ENCODE measurements at regions not wholly inside any gene's neighbourhood (a gene's known extent, or its start where the extent isn't known, plus 50 kb on each side); places are given as distances from the start of the nearest gene placed in this dataset.

GRCh38 chr6:156154896-156155295 is 622.3 kb upstream of the ARID1B start:
- WGBS, 2 experiments (ENCODE audit: extremely low coverage in 2 of 2, insufficient read length in 1 of 2), result no CpG with 5 or more reads among the region's 4 CpGs
- CTCF ChIA-PET, result no interaction called here
- no TSS peak for BruUV-seq (replicated peaks)

More at GRCh38 chr6:156154896-156155295, 622.3 kb upstream of the ARID1B start:
- dilution Hi-C loops (cut with HindIII; ENCODE audit: low sequenced_read_pairs, unreplicated experiment), result no loop called here
- Histone ChIP-seq H3K9me3 (ENCODE audit: control insufficient read depth, insufficient read depth, low read length) (no peaks in the 10 kb centered on the region), H4K5ac (ENCODE audit: low read depth, low read length) (no peak overlapping the region), H3K56ac (ENCODE audit: extremely low read depth, insufficient read depth, low read length) (no peak overlapping the region), H3K23ac (ENCODE audit: low read depth, low read length) (no peak overlapping the region), H3K4me1 (ENCODE audit: control insufficient read depth, insufficient read depth, low read length) (peaks cover 2% of the 10 kb centered on the region; the same call in 1 of the 2 replicates), H3K4me3 (ENCODE audit: insufficient read depth, low read depth, low read length) (no peak overlapping the region), H3K4me2 (ENCODE audit: low read depth, low read length) (no peak overlapping the region), H4K20me1 (ENCODE audit: insufficient read depth, low read length) (no peaks in the 10 kb centered on the region), H2AK9ac (replicated peaks; ENCODE audit: low read depth, low read length, poor library complexity) (no peak overlapping the region), H4K91ac (ENCODE audit: insufficient read depth, low read depth, low read length) (no peak overlapping the region), H3K27me3 (ENCODE audit: control insufficient read depth, insufficient read depth, low read length) (no peaks in the 10 kb centered on the region), H2BK5ac (ENCODE audit: low read depth, low read length, poor library complexity, severe bottlenecking) (no peak overlapping the region), H4K8ac (ENCODE audit: low read depth in 2 of 2, low read length in 2 of 2) (no peak overlapping the region), H3K27ac (ENCODE audit: insufficient read depth, low read length) (no peak overlapping the region), H2BK15ac (ENCODE audit: low read depth, low read length) (no peak overlapping the region), H2BK20ac (ENCODE audit: low read depth, low read length) (no peak overlapping the region), H3K36me3 (ENCODE audit: control insufficient read depth, insufficient read depth, low read length) (no peaks in the 10 kb centered on the region), H2AFZ (replicated peaks; ENCODE audit: low read length, poor library complexity) (no peak overlapping the region), H2AK5ac (ENCODE audit: low read depth, low read length) (no peak overlapping the region), H3K4ac (ENCODE audit: low read depth, low read length) (no peak overlapping the region), H3K9me1 (ENCODE audit: insufficient read depth, low read length) (no peaks in the 10 kb centered on the region), H2BK120ac (ENCODE audit: low read depth, low read length) (no peak overlapping the region), H3K14ac (replicated peaks; ENCODE audit: low read depth, low read length) (no peak overlapping the region), H3K9ac (ENCODE audit: low read depth, low read length) (no peak overlapping the region), H3K18ac (ENCODE audit: low read depth, low read length) (no peak overlapping the region), H3K79me1 (ENCODE audit: low read depth in 1 of 2, low read length in 2 of 2) (no peaks in the 10 kb centered on the region)
- no peak for ATAC-seq (ENCODE audit: low read depth)
- DNase-seq, result peak; percentile 5
- POLR2A ChIA-PET (ENCODE audit: unreplicated experiment), result no interaction called here
- intact Hi-C loops (cut with micrococcal nuclease), result no loop called here
- in situ Hi-C loops (cut with MboI; ENCODE audit: low sequenced_read_pairs), result no loop called here
- no peak for TF ChIP-seq USF2 (IDR thresholded peaks at IDR 0.05; ENCODE audit: low read depth, low read length)
- TF ChIP-seq ELK1 (IDR thresholded peaks at IDR 0.05; ENCODE audit: borderline replicate concordance, low read depth, low read length), result no peak
- no peak for TF ChIP-seq BHLHE40 (IDR thresholded peaks at IDR 0.05; ENCODE audit: low read depth, low read length)
- TF ChIP-seq CHD1 (IDR thresholded peaks at IDR 0.05; ENCODE audit: low read depth, low read length), result no peak
- no peak for TF ChIP-seq POLR2A (IDR thresholded peaks at IDR 0.05; ENCODE audit: low read depth, low read length)
- no peak for TF ChIP-seq NFE2L2 (IDR thresholded peaks at IDR 0.05; ENCODE audit: low read depth, low read length)
- no peak for TF ChIP-seq RFX5 (IDR thresholded peaks at IDR 0.05; ENCODE audit: low read depth, low read length)
- no peak for TF ChIP-seq RAD21 (IDR thresholded peaks at IDR 0.05; ENCODE audit: low read length)
- no peak for TF ChIP-seq CTCF (conservative IDR thresholded peaks at IDR 0.05; ENCODE audit: low read depth, low read length)
- no peak for TF ChIP-seq SMC3 (IDR thresholded peaks at IDR 0.05; ENCODE audit: low read depth, low read length)
